ENCODE measurements at regions not wholly inside any gene's neighbourhood (a gene's known extent, or its start where the extent isn't known, plus 50 kb on each side); places are given as distances from the start of the nearest gene placed in this dataset.

- no TSS peak for BruUV-seq (replicated peaks)
- CTCF ChIA-PET = no interaction called here
Measured at GRCh38 chr1:67955591-67955990, 94.8 kb downstream of the DIRAS3 start.

GRCh38 chr1:67953301-67953700 lies 97.1 kb downstream of the DIRAS3 start:
- intact Hi-C loops (cut with micrococcal nuclease; ENCODE audit: unreplicated experiment) = no loop called here
- H3K27ac ChIP-seq (ENCODE audit: low read depth, low read length, poor library complexity, severe bottlenecking) = no peak overlapping the region
- no TSS peak for BruUV-seq (replicated peaks)
- H3K27me3 ChIP-seq (replicated peaks; ENCODE audit: insufficient read depth, low read depth, low read length, poor library complexity) = no peaks in the 10 kb centered on the region
- H3K4me1 ChIP-seq (ENCODE audit: insufficient read depth, low read length, poor library complexity, severe bottlenecking) = no peaks in the 10 kb centered on the region
- no peaks in the 10 kb centered on the region for H3K36me3 ChIP-seq (ENCODE audit: insufficient read depth, low read length, poor library complexity, severe bottlenecking)
- TF ChIP-seq EZH2 (IDR thresholded peaks at IDR 0.05; ENCODE audit: borderline replicate concordance, low read depth, low read length, poor library complexity, severe bottlenecking) (no peak), CTCF (conservative IDR thresholded peaks at IDR 0.05; ENCODE audit: low read depth, low read length) (no peak)
- DNase-seq (ENCODE audit: low spot score) = no peak
- no peaks in the 10 kb centered on the region for H3K9me3 ChIP-seq (ENCODE audit: low read depth, low read length, poor library complexity, severe bottlenecking)
- H3K4me3 ChIP-seq (ENCODE audit: low read depth, low read length, poor library complexity, severe bottlenecking) = no peak overlapping the region
- ChIA-PET CTCF (no interaction called here), POLR2A (ENCODE audit: low non-redundant PET) (no interaction called here)

More at GRCh38 chr1:67955591-67955990, 94.8 kb downstream of the DIRAS3 start:
- no peak for DNase-seq (ENCODE audit: low spot score)
- no peaks in the 10 kb centered on the region for H3K9me3 ChIP-seq (ENCODE audit: low read depth, low read length, poor library complexity, severe bottlenecking)
- no peaks in the 10 kb centered on the region for H3K27me3 ChIP-seq (replicated peaks; ENCODE audit: insufficient read depth, low read depth, low read length, poor library complexity)
- H3K27ac ChIP-seq (ENCODE audit: low read depth, low read length, poor library complexity, severe bottlenecking) = no peak overlapping the region
- intact Hi-C loops (cut with micrococcal nuclease; ENCODE audit: unreplicated experiment) = no loop called here
- no peak overlapping the region for H3K4me3 ChIP-seq (ENCODE audit: low read depth, low read length, poor library complexity, severe bottlenecking)
- no peaks in the 10 kb centered on the region for H3K36me3 ChIP-seq (ENCODE audit: insufficient read depth, low read length, poor library complexity, severe bottlenecking)
- H3K4me1 ChIP-seq (ENCODE audit: insufficient read depth, low read length, poor library complexity, severe bottlenecking) = no peaks in the 10 kb centered on the region
- no peak for TF ChIP-seq EZH2 (IDR thresholded peaks at IDR 0.05; ENCODE audit: borderline replicate concordance, low read depth, low read length, poor library complexity, severe bottlenecking)
- no peak for TF ChIP-seq CTCF (conservative IDR thresholded peaks at IDR 0.05; ENCODE audit: low read depth, low read length)
- POLR2A ChIA-PET (ENCODE audit: low non-redundant PET) = no interaction called here

- TF ChIP-seq EZH2 (IDR thresholded peaks at IDR 0.05; ENCODE audit: borderline replicate concordance, low read depth, low read length, poor library complexity, severe bottlenecking) (no peak), CTCF (conservative IDR thresholded peaks at IDR 0.05; ENCODE audit: low read depth, low read length) (no peak)
- H3K4me3 ChIP-seq (ENCODE audit: low read depth, low read length, poor library complexity, severe bottlenecking) = no peak overlapping the region
- no peaks in the 10 kb centered on the region for H3K27me3 ChIP-seq (replicated peaks; ENCODE audit: insufficient read depth, low read depth, low read length, poor library complexity)
- no TSS peak for BruUV-seq (replicated peaks)
- no peaks in the 10 kb centered on the region for H3K4me1 ChIP-seq (ENCODE audit: insufficient read depth, low read length, poor library complexity, severe bottlenecking)
- POLR2A ChIA-PET (ENCODE audit: low non-redundant PET) = no interaction called here
- DNase-seq (ENCODE audit: low spot score) = no peak
- no peak overlapping the region for H3K27ac ChIP-seq (ENCODE audit: low read depth, low read length, poor library complexity, severe bottlenecking)
- CTCF ChIA-PET = no interaction called here
- intact Hi-C loops (cut with micrococcal nuclease; ENCODE audit: unreplicated experiment) = no loop called here
- no peaks in the 10 kb centered on the region for H3K9me3 ChIP-seq (ENCODE audit: low read depth, low read length, poor library complexity, severe bottlenecking)
- no peaks in the 10 kb centered on the region for H3K36me3 ChIP-seq (ENCODE audit: insufficient read depth, low read length, poor library complexity, severe bottlenecking)
Measured at GRCh38 chr1:67952071-67952470, 98.4 kb downstream of the DIRAS3 start.
